ENCODE measurements at regions not wholly inside any gene's neighbourhood (a gene's known extent, or its start where the extent isn't known, plus 50 kb on each side); places are given as distances from the start of the nearest gene placed in this dataset.
A peak's percentile ranks its signal among the peaks of the same experiment; 100 is the strongest.
"Not testable (repeated sequence)": the region's sequence is repeated elsewhere in the genome, so short reads cannot be mapped to it uniquely, and the experiment has no call there.

GRCh38 chr11:96483374-96483955 is 93.7 kb downstream of the JRKL start:
- DNase-seq: no peak
- Mint-ChIP-seq H3K36me3 (ENCODE audit: low read depth) (no peaks in the 10 kb centered on the region), H3K4me1 (ENCODE audit: low read depth) (no peaks in the 10 kb centered on the region), H3K27ac (no peak overlapping the region), H3K4me3 (no peak overlapping the region), H3K9me3 (no peaks in the 10 kb centered on the region), H3K27me3 (ENCODE audit: insufficient read depth) (no peaks in the 10 kb centered on the region)
- TF ChIP-seq, protein P1, sequence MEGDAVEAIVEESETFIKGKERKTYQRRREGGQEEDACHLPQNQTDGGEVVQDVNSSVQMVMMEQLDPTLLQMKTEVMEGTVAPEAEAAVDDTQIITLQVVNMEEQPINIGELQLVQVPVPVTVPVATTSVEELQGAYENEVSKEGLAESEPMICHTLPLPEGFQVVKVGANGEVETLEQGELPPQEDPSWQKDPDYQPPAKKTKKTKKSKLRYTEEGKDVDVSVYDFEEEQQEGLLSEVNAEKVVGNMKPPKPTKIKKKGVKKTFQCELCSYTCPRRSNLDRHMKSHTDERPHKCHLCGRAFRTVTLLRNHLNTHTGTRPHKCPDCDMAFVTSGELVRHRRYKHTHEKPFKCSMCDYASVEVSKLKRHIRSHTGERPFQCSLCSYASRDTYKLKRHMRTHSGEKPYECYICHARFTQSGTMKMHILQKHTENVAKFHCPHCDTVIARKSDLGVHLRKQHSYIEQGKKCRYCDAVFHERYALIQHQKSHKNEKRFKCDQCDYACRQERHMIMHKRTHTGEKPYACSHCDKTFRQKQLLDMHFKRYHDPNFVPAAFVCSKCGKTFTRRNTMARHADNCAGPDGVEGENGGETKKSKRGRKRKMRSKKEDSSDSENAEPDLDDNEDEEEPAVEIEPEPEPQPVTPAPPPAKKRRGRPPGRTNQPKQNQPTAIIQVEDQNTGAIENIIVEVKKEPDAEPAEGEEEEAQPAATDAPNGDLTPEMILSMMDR (IDR thresholded peaks at IDR 0.05): no peak

GRCh38 chr11:96484361-96484760 is 94.5 kb downstream of the JRKL start:
- Mint-ChIP-seq H3K9me3 (no peaks in the 10 kb centered on the region), H3K27ac (no peak overlapping the region), H3K36me3 (ENCODE audit: low read depth) (no peaks in the 10 kb centered on the region), H3K4me3 (no peak overlapping the region), H3K4me1 (ENCODE audit: low read depth) (no peaks in the 10 kb centered on the region), H3K27me3 (ENCODE audit: insufficient read depth) (no peaks in the 10 kb centered on the region; the same call in 1 of the 2 replicates)
- no peak for DNase-seq
- TF ChIP-seq, protein P1 (IDR thresholded peaks at IDR 0.05): no peak

DNA sequence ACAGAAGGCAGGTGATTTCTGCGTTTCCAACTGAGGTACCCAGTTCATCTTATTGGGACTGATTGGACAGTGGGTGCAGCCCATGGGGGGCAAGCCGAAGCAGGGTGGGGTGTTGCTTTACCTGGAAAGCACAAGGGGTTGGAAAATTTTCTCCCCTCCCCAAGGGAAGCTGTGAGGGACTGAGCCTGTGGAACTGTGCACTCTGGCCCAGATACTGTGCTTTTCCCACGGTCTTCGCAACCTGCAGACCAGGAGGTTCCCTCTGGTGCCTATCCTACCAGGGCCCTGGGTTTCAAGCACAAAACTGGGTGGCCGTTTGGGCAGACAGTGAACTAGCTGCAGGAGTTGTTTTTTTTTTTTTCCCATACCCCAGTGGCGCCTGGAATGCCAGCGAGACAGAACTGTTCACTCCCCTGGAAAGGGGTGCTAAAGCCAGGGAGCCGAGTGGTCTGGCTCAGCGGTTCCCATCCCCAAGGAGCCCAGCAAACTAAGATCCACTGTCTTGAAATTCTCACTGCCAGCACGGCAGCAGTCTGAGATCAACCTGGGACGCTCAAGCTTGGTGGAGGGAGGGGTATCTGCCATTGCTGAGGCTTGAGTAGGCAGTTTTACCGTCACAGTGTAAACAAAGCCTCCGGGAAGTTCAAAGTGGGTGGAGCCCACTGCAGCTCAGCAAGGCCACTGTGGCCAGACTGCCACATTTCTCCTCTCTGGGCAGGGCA is 97.2 kb downstream of the JRKL start:
- H3K27ac Mint-ChIP-seq: no peak overlapping the region
- H3K9me3 Mint-ChIP-seq: no peaks in the 10 kb centered on the region
- DNase-seq: no peak
- peak overlapping the region; percentile 5; the same call in 1 of the 2 replicates for H3K4me3 Mint-ChIP-seq
- TF ChIP-seq, protein P1 (IDR thresholded peaks at IDR 0.05): no peak
- no peaks in the 10 kb centered on the region; the same call in 1 of the 2 replicates for H3K27me3 Mint-ChIP-seq (ENCODE audit: insufficient read depth)
- no peaks in the 10 kb centered on the region for H3K36me3 Mint-ChIP-seq (ENCODE audit: low read depth)
- no peaks in the 10 kb centered on the region for H3K4me1 Mint-ChIP-seq (ENCODE audit: low read depth)

GRCh38 chr11:96488911-96489310 is 99.1 kb downstream of the JRKL start:
- not testable (repeated sequence) for H3K36me3 Mint-ChIP-seq (ENCODE audit: low read depth); H3K27ac Mint-ChIP-seq; H3K27me3 Mint-ChIP-seq (ENCODE audit: insufficient read depth); H3K4me3 Mint-ChIP-seq; H3K9me3 Mint-ChIP-seq; DNase-seq; H3K4me1 Mint-ChIP-seq (ENCODE audit: low read depth)

DNA sequence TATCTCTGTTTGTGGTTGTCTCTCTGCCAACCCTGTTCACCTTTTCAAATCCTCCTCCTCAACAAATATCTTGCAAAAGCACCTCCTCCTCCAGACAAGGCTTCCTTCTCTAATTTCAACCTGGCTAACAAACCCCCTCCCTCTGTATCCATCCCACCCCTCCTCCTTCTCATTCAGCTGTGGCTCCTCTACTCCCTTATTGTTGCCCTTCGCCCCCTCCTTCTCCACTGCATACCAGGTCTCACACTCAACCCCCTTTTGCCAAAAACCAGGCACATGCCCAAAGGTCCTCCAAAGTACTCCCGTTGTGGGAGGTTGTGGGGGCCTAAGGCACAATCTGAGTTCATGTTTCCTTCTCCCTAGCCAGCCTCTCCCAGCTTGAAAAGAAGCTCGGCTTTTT is 110.6 kb downstream of the JRKL start:
- H3K27me3 Mint-ChIP-seq (ENCODE audit: insufficient read depth): no peaks in the 10 kb centered on the region; the same call in none of the 2 replicates
- H3K4me1 Mint-ChIP-seq (ENCODE audit: low read depth): no peaks in the 10 kb centered on the region
- H3K4me3 Mint-ChIP-seq: no peak overlapping the region
- peaks cover 3% of the 10 kb centered on the region; the same call in 1 of the 2 replicates for H3K9me3 Mint-ChIP-seq
- DNase-seq: no peak
- H3K36me3 Mint-ChIP-seq (ENCODE audit: low read depth): no peaks in the 10 kb centered on the region
- no peak overlapping the region for H3K27ac Mint-ChIP-seq
- TF ChIP-seq, protein P1 (IDR thresholded peaks at IDR 0.05): no peak

- H3K27ac Mint-ChIP-seq: no peak overlapping the region
- TF ChIP-seq, protein P1 (IDR thresholded peaks at IDR 0.05): no peak
- no peak overlapping the region for H3K4me3 Mint-ChIP-seq
- no peak for DNase-seq
- H3K9me3 Mint-ChIP-seq: no peaks in the 10 kb centered on the region
- no peaks in the 10 kb centered on the region for H3K4me1 Mint-ChIP-seq (ENCODE audit: low read depth)
- H3K27me3 Mint-ChIP-seq (ENCODE audit: insufficient read depth): no peaks in the 10 kb centered on the region
- no peaks in the 10 kb centered on the region for H3K36me3 Mint-ChIP-seq (ENCODE audit: low read depth)
These were observed 116.2 kb downstream of the JRKL start for GRCh38 chr11:96506041-96506440.
